ENCODE measurements at regions not wholly inside any gene's neighbourhood (a gene's known extent, or its start where the extent isn't known, plus 50 kb on each side); places are given as distances from the start of the nearest gene placed in this dataset.

DNA sequence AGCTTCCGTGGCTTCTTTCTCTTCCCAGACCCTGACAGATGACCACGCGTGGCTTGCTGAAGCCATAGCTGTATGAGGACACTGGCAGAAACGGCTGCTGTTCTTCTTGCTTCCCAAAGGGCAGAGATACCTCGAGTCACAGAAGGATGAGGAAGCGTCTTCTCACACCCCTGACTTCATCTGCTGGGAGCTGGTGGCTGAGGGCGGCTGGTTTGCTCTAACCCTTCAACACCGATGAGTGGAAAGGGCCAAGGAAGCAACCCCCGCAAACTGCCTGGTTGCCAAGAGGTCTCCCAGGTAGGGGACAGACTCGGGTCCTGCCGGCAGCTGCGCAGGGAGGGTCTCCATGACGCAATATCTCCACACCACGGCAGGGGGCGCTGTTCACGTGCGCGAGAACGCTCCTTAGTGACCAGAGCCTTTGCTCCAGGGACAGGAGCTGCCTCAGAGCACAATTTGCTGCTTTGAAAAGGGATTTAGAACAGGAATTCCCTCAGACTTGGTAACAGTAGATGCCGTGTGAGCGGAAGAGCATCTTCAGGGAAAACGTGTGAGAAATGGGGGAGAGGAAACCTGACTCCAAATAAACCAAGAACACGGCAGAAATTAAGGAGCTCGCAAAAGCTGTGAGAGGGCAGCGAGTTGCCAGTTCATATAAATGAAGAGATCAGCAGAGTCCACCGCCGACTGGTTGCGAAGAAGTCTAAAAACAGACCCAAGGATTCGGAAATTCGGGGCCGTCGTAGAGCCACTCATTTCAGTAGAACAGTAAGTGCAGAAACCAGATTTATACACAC, 80.2 kb downstream of the ERMARD start:
- no peak overlapping the region for H3K4me3 ChIP-seq (ENCODE audit: low read depth in 1 of 5, low read length in 5 of 5)
- H3K9ac ChIP-seq (ENCODE audit: low read length in 5 of 5) = no peak overlapping the region
- H3K4me1 ChIP-seq (ENCODE audit: control insufficient read depth in 5 of 5, insufficient read depth in 5 of 5, low read length in 5 of 5) = peaks cover 0 to 18% (median 0%) of the 10 kb centered on the region in 5 donors
- H3K9me3 ChIP-seq (ENCODE audit: control insufficient read depth in 5 of 5, low read length in 5 of 5) = peaks cover 0 to 3% (median 0%) of the 10 kb centered on the region in 5 donors
- H3K27ac ChIP-seq (ENCODE audit: low read depth, low read length) = no peak overlapping the region
- peaks cover 0 to 11% (median 4%) of the 10 kb centered on the region in 5 donors for H3K27me3 ChIP-seq (ENCODE audit: control insufficient read depth in 5 of 5, insufficient read depth in 4 of 5, low read length in 5 of 5)
- H3K36me3 ChIP-seq (ENCODE audit: control insufficient read depth in 5 of 5, insufficient read depth in 5 of 5, low read length in 5 of 5) = no peaks in the 10 kb centered on the region
